SK-N-SH (cell line): ENCODE measurements at regions not wholly inside any gene's neighbourhood (a gene's known extent, or its start where the extent isn't known, plus 50 kb on each side); places are given as distances from the start of the nearest gene placed in this dataset.

Experiments
- CTCF ChIA-PET: fragments of 300-600, 350-600 bp; formaldehyde crosslinking; extraction: SDS; loops from one replicate; lab custom pipeline; 2021; lab: Yijun Ruan, JAX
- POLR2A ChIA-PET: fragments of 350-600 bp; sonication (Branson Sonifier 250); formaldehyde crosslinking; extraction: SDS; loops from one replicate; lab custom pipeline; 2020; ENCODE audit warnings: antibody characterized with exemption, inconsistent platforms; lab: Yijun Ruan, JAX
- DNase-seq: peaks from one replicate; pipeline ENCODE4 v3.0.0; 2012
- H2AFZ ChIP-seq: fragments of 200-600 bp; sonication (generic); 2 replicates; pipeline ENCODE4 v1.8.1; 2016; ENCODE audit warnings: antibody characterized with exemption, mild to moderate bottlenecking, low read depth
- H3F3A ChIP-seq: fragments of 200-600 bp; sonication (generic); replicated peaks from 2 replicates; pipeline ENCODE3; 2016; ENCODE audit warnings: antibody characterized with exemption, mild to moderate bottlenecking; ENCODE audit not compliant: insufficient read depth
- H3K27ac ChIP-seq, 2 experiments: fragments of 200-500 bp in 1 of 2; fragments of 200-600 bp in 1 of 2; sonication (Bioruptor generic) in 1 of 2; sonication (generic), shearing (Covaris generic) in 1 of 2; 2 replicates each; pipeline versions ENCODE4 v1.5.1 to v1.6.1; 2014 to 2016; ENCODE audit warnings: low read depth in 2 of 2, inconsistent platforms in 1 of 2, low read length in 1 of 2, mild to moderate bottlenecking in 1 of 2, mixed read lengths in 1 of 2
- H3K27me3 ChIP-seq: fragments of 200-600 bp; sonication (generic), shearing (Covaris generic); 2 replicates; pipeline ENCODE4 v1.6.1; 2016; ENCODE audit warnings: mixed run types; ENCODE audit not compliant: insufficient read depth
- H3K36me3 ChIP-seq, 2 experiments: fragments of 200-500 bp in 1 of 2; fragments of 200-600 bp in 1 of 2; sonication (Bioruptor generic) in 1 of 2; sonication (generic) in 1 of 2; replicated peaks in 1 of 2; 2 replicates each; pipeline versions ENCODE3 to v1.5.1; 2014 to 2016; ENCODE audit warnings: low read length in 1 of 2, mild to moderate bottlenecking in 1 of 2; ENCODE audit not compliant: insufficient read depth in 2 of 2, control insufficient read depth in 1 of 2
- H3K4me1 ChIP-seq, 2 experiments: fragments of 200-500 bp in 1 of 2; fragments of 200-600 bp in 1 of 2; sonication (Bioruptor generic) in 1 of 2; sonication (generic), shearing (Covaris generic) in 1 of 2; 2 replicates each; pipeline versions ENCODE4 v1.5.1 to v1.6.1; 2014 to 2016; ENCODE audit warnings: low read depth in 1 of 2, low read length in 1 of 2, mixed run types in 1 of 2; ENCODE audit not compliant: insufficient read depth in 2 of 2, control insufficient read depth in 1 of 2
- H3K4me2 ChIP-seq: fragments of 200-600 bp; sonication (generic), shearing (Covaris generic); 2 replicates; pipeline ENCODE4 v1.6.1; 2017; ENCODE audit warnings: mixed run types
- H3K4me3 ChIP-seq, 2 experiments: fragments of 200-500 bp in 1 of 2; fragments of 200-600 bp in 1 of 2; sonication (Bioruptor generic) in 1 of 2; sonication (generic), shearing (Covaris generic) in 1 of 2; 2 replicates each; pipeline versions ENCODE4 v1.5.1 to v1.8.1; 2014 to 2016; ENCODE audit warnings: low read depth in 2 of 2, inconsistent platforms in 1 of 2, low read length in 1 of 2, mild to moderate bottlenecking in 1 of 2, mixed read lengths in 1 of 2, moderate library complexity in 1 of 2
- H3K79me2 ChIP-seq: fragments of 200-600 bp; sonication (generic); 2 replicates; pipeline ENCODE4 v1.8.1; 2017; ENCODE audit warnings: mild to moderate bottlenecking; ENCODE audit not compliant: insufficient read depth
- H3K9ac ChIP-seq: fragments of 200-600 bp; sonication (generic); 2 replicates; pipeline ENCODE4 v1.6.1; 2017; ENCODE audit warnings: mixed run types
- H3K9me2 ChIP-seq: fragments of 200-600 bp; sonication (generic); 2 replicates; pipeline ENCODE4 v1.6.1; 2017; ENCODE audit warnings: mixed run types
- H3K9me3 ChIP-seq: fragments of 200-600 bp; sonication (generic); 2 replicates; pipeline ENCODE4 v1.6.1; 2017; ENCODE audit warnings: mixed run types, mild to moderate bottlenecking, moderate library complexity
- H4K20me1 ChIP-seq: fragments of 200-600 bp; sonication (generic); 2 replicates; pipeline ENCODE4 v1.6.1; 2017; ENCODE audit warnings: mild to moderate bottlenecking, mixed run types; ENCODE audit not compliant: insufficient read depth
- GATA2 ChIP-seq: sonication (generic); formaldehyde crosslinking; IDR thresholded peaks from 2 replicates; pipeline ENCODE4 v1.5.0; 2020; ENCODE audit warnings: mild to moderate bottlenecking, missing genetic modification reagents
- IRF3 ChIP-seq: fragments of 150-350 bp; IDR thresholded peaks from 2 replicates; pipeline ENCODE4 v1.6.1; 2016; ENCODE audit warnings: mild to moderate bottlenecking, low read depth, low read length
- MEF2A ChIP-seq: IDR thresholded peaks from 2 replicates; pipeline ENCODE4 v1.4.0; 2012; ENCODE audit warnings: low read depth, borderline replicate concordance
- MXI1 ChIP-seq: IDR thresholded peaks from 2 replicates; pipeline ENCODE4 v1.6.1; 2012; ENCODE audit warnings: mild to moderate bottlenecking, low read depth, low read length, improper control_type of control experiment
- NFIC ChIP-seq: IDR thresholded peaks from 2 replicates; pipeline ENCODE4 v1.4.0; 2012; ENCODE audit warnings: borderline replicate concordance
- NRF1 ChIP-seq: IDR thresholded peaks from 2 replicates; pipeline ENCODE4 v1.6.1; 2012; ENCODE audit warnings: low read depth, mild to moderate bottlenecking, low read length
- PBX3 ChIP-seq: IDR thresholded peaks from 2 replicates; pipeline ENCODE4; 2012
- POLR2AphosphoS5 ChIP-seq: IDR thresholded peaks from 2 replicates; pipeline ENCODE4 v1.6.1; 2012; ENCODE audit warnings: low read depth, low read length
- RCOR1 ChIP-seq: fragments of 150-350 bp; IDR thresholded peaks from 2 replicates; pipeline ENCODE4 v1.6.1; 2017; ENCODE audit warnings: antibody characterized with exemption, low read length
- REST ChIP-seq: IDR thresholded peaks from 2 replicates; pipeline ENCODE4 v1.6.1; 2012; ENCODE audit warnings: mild to moderate bottlenecking, low read depth, low read length, moderate library complexity
- RFX5 ChIP-seq: IDR thresholded peaks from 2 replicates; pipeline ENCODE4 v1.6.1; 2012; ENCODE audit warnings: mild to moderate bottlenecking, improper control_type of control experiment, low read length
- RXRA ChIP-seq: IDR thresholded peaks from 2 replicates; pipeline ENCODE4 v1.4.0; 2012; ENCODE audit warnings: low read depth, mild to moderate bottlenecking, borderline replicate concordance
- SMC3 ChIP-seq: IDR thresholded peaks from 2 replicates; pipeline ENCODE4 v1.6.1; 2012; ENCODE audit warnings: low read depth, low read length, improper control_type of control experiment
- TAF1 ChIP-seq: IDR thresholded peaks from 2 replicates; pipeline ENCODE4 v1.6.1; 2012; ENCODE audit warnings: low read depth, mild to moderate bottlenecking, low read length, moderate library complexity, borderline replicate concordance
- YY1 ChIP-seq: IDR thresholded peaks from 2 replicates; pipeline ENCODE4 v1.4.0; 2012; ENCODE audit warnings: low read depth, mild to moderate bottlenecking
- WGBS: methylation state at CpG from one replicate; pipeline ENCODE4 v1.1.6; 2017; ENCODE audit warnings: low lambda C conversion rate; 5-methylcytosine and 5-hydroxymethylcytosine counted together

GRCh38 chr18:77658299-77658662 is 408.6 kb downstream of the GALR1 start (continued):
- TF ChIP-seq REST (no peak), POLR2AphosphoS5 (no peak), NRF1 (no peak), NFIC (no peak), MEF2A (no peak), RCOR1 (no peak)
- TF ChIP-seq, all 33 proteins: peak for 0

GRCh38 chr18:77658751-77659448 is 409.3 kb downstream of the GALR1 start:
- Histone ChIP-seq H2AFZ (no peak overlapping the region), H3K9ac (no peak overlapping the region), H3K9me3 (no peaks in the 10 kb centered on the region), H3K4me2 (no peak overlapping the region), H3K4me1 (no peaks in the 10 kb centered on the region), H4K20me1 (no peaks in the 10 kb centered on the region), H3K79me2 (no peaks in the 10 kb centered on the region), H3K27me3 (no peaks in the 10 kb centered on the region), H3K4me3 (no peak overlapping the region), H3K27ac (no peak overlapping the region), H3F3A (no peaks in the 10 kb centered on the region), H3K9me2 (no peaks in the 10 kb centered on the region), H3K36me3 (no peaks in the 10 kb centered on the region)
- WGBS = 30% methylated on average over 3 of the region's 5 CpGs
- CTCF ChIA-PET = interaction anchor here (1.4 kb wide), 1 partner anchor 8 kb away, joined by 3 read pairs; no protein-coding TSS in a partner anchor
- POLR2A ChIA-PET = no interaction called here
- no peak for DNase-seq
- TF ChIP-seq NRF1 = no peak
- no peak for TF ChIP-seq PBX3
- no peak for TF ChIP-seq MXI1
- TF ChIP-seq YY1 = no peak
- TF ChIP-seq SMC3 = no peak

- ChIA-PET POLR2A (no interaction called here), CTCF (interaction anchor here (2.2 kb wide), 1 partner anchor 16 kb away, joined by 5 read pairs; no protein-coding TSS in a partner anchor)
- no peak overlapping the region for H3K9ac ChIP-seq
- no peak overlapping the region for H3K4me2 ChIP-seq
- 9% methylated on average over 3 of the region's 3 CpGs for WGBS
- H3K9me2 ChIP-seq = no peaks in the 10 kb centered on the region
- H3K79me2 ChIP-seq = no peaks in the 10 kb centered on the region
- no peaks in the 10 kb centered on the region for H3K27me3 ChIP-seq
- no peaks in the 10 kb centered on the region for H3K9me3 ChIP-seq
- H3K4me1 ChIP-seq = no peaks in the 10 kb centered on the region
- no peak overlapping the region for H3K4me3 ChIP-seq
- TF ChIP-seq NRF1 = no peak
- TF ChIP-seq PBX3 = no peak
- no peak for TF ChIP-seq TAF1
- TF ChIP-seq RXRA = no peak
- TF ChIP-seq GATA2 (CRISPR knock-in tag) = no peak
- no peak for TF ChIP-seq RFX5
- TF ChIP-seq IRF3 = no peak
- H3K27ac ChIP-seq = no peak overlapping the region
- no peaks in the 10 kb centered on the region for H3K36me3 ChIP-seq
- DNase-seq = no peak
- H4K20me1 ChIP-seq = no peaks in the 10 kb centered on the region
- H3F3A ChIP-seq = no peaks in the 10 kb centered on the region
- H2AFZ ChIP-seq = no peak overlapping the region
Observed at GRCh38 chr18:77666613-77667012, 417.0 kb downstream of the GALR1 start.
